Motor neuron (in vitro differentiated cells): ENCODE measurements at regions not wholly inside any gene's neighbourhood (a gene's known extent, or its start where the extent isn't known, plus 50 kb on each side); places are given as distances from the start of the nearest gene placed in this dataset.
A peak's percentile ranks its signal among the peaks of the same experiment; 100 is the strongest.

Experiments
- ATAC-seq, 8 experiments: fragments of 200-7000 bp; cut with Tn5 transposase; replicated peaks in 6 of 8; 2 replicates each; pipeline ENCODE4 v1.8.0; 2021; ENCODE audit warnings: mild to moderate bottlenecking in 8 of 8, moderate library complexity in 8 of 8
- H3K27ac ChIP-seq, 2 donors: fragments of 250-450 bp; sonication (Bioruptor Pico); 2 replicates each; pipeline ENCODE4 v1.9.0; 2021; ENCODE audit warnings: antibody characterized with exemption in 2 of 2, mild to moderate bottlenecking in 2 of 2, moderate library complexity in 1 of 2
- H3K4me1 ChIP-seq, 2 donors: fragments of 250-450 bp; sonication (Bioruptor Pico); replicated peaks in 1 of 2; 2 replicates each; pipeline ENCODE4 v1.6.1; 2021; ENCODE audit warnings: antibody characterized with exemption in 2 of 2, mild to moderate bottlenecking in 2 of 2, moderate library complexity in 1 of 2
- H3K4me3 ChIP-seq, 5 donors: fragments of 250-450 bp; sonication (Bioruptor Pico); 2 replicates each; pipeline ENCODE4 v1.9.0; 2021; ENCODE audit warnings: antibody characterized with exemption in 5 of 5, mild to moderate bottlenecking in 5 of 5, moderate library complexity in 4 of 5
- WGBS, 10 experiments: fragments of 450-650 bp; shearing (Covaris generic); methylation state at CpG; one replicate each; pipeline ENCODE4 v1.0.0; 2022; 5-methylcytosine and 5-hydroxymethylcytosine counted together
- in situ Hi-C, 9 experiments: fragments of 400-800 bp; cut with MboI; loops; one replicate each; pipeline ENCODE4 v1.15.0; 2021; ENCODE audit warnings: low sequenced_read_pairs in 9 of 9, low pct_unique_long_range_greater_than_20kb in 2 of 9; ENCODE audit not compliant: unreplicated experiment in 9 of 9

DNA sequence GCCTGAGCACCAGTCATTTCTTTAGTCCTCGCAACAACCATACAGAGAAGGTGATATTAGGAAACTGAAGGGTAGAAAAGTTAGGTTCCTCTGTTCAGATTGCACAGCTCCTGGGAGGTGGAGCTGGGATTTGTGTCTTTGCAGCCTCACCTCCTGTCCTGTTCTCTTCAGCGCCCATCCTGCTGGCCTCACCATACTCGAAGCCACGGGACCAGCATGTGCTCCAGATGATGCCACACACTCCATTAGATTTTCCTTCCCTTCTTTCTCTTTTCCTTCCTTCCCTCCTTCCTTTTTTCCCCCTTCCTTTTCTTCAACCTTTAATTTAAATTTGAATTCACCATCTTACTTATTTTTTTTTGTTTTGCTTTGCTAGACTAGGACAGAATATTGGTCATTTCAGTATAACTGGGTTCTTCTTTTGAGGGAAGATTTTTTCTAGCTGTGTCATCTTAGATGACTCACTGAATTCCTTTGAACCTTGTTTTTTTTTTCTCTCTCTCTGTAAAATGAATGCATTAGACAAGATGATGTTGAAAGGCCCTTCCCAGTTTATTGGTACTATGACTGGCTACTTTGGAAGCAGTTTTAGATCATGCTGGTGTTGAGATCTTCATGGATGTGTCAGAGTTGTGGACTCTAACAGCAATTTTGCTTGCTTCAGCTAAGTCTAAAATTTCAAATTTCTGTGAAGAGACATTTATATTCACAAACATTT lies 662.5 kb upstream of the TENM4 start:
- no peak overlapping the region for H3K4me3 ChIP-seq
- peak in 7 of 8 experiments; percentile 51 to 98 (median 73) for ATAC-seq
- WGBS, 10 experiments, result 63 to 100% (median 84%) methylated on average over 2 to 4 of the region's 4 CpGs; no CpG with 5 or more reads in 2 of the 10 experiments
- in situ Hi-C loops, result no loop called here
- H3K4me1 ChIP-seq, result peaks cover 0 to 3% of the 10 kb centered on the region in 2 donors
- H3K27ac ChIP-seq, result no peak overlapping the region

DNA sequence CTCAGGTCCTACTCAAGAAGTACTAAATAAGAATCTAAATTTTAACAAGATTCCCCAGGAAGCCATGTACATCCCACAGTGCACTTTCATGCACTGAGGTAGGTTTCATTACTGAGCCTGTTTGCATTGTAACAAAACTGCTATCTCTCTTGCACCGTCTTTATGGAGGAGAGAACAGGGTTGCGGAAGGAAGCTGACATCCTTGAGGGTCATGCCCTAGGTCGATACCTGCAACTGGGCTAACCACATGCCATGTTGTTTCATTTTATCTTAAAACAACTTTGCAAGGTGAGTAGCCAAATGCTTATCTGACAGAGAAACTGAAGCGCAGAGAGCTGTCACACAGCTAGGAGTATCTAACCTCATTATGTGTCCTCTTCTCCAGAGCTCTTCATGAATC lies 656.3 kb upstream of the TENM4 start:
- Histone ChIP-seq H3K4me3 (no peak overlapping the region), H3K27ac (no peak overlapping the region), H3K4me1 (no peaks in the 10 kb centered on the region)
- no peak for ATAC-seq
- WGBS, 10 experiments, result 33 to 100% (median 90%) methylated on average over 1 to 4 of the region's 4 CpGs; no CpG with 5 or more reads in 2 of the 10 experiments
- in situ Hi-C loops, result no loop called here

- in situ Hi-C loops, result no loop called here
- H3K4me1 ChIP-seq, result no peaks in the 10 kb centered on the region
- no peak overlapping the region for H3K27ac ChIP-seq
- 0 to 96% (median 40%) methylated on average over 1 to 3 of the region's 3 CpGs; no CpG with 5 or more reads in 3 of the 10 experiments for WGBS, 10 experiments
- no peak overlapping the region for H3K4me3 ChIP-seq
- ATAC-seq, result peak in 1 of 8 experiments; percentile 17
Measured at GRCh38 chr11:80096736-80097135, 655.9 kb upstream of the TENM4 start.

DNA sequence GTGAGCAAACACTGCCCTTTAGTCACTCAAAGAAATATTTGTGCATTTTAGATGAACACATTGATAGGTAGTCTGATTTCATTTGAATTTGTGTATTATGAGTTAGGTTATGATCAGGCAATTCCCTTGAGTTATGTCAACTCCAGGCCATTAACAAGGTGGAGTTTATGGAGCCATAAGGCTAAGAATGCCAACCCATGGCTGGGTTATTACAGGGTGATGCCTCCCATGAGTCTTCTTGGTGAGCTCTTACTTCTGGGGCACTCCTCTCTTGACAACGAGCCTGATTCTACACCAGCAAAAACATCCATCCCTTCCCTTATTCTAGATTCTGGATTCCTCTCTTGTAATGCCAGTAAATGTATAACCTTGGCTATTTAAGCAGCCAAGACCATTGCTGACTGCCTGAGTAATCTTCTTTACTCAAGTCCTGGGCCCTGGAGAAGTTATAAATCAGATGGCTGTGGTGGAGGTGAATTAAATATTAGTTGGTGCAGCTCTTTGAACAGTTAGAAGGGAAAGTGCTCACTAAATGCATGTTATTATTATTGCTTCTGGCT lies 645.7 kb upstream of the TENM4 start:
- no peak overlapping the region for H3K27ac ChIP-seq
- WGBS, 10 experiments, result 0 to 80% (median 20%) methylated on average over 1 of the region's 1 CpG; no CpG with 5 or more reads in 7 of the 10 experiments
- no peak overlapping the region for H3K4me3 ChIP-seq
- H3K4me1 ChIP-seq, result peaks cover 19 to 36% of the 10 kb centered on the region in 2 donors
- in situ Hi-C loops, result no loop called here
- peak in 2 of 8 experiments; percentile 21 to 22 for ATAC-seq

GRCh38 chr11:80085563-80085962 lies 644.7 kb upstream of the TENM4 start:
- 0 to 100% (median 66%) methylated on average over 1 to 2 of the region's 2 CpGs for WGBS, 10 experiments
- peaks cover 19 to 36% of the 10 kb centered on the region in 2 donors for H3K4me1 ChIP-seq
- no peak overlapping the region for H3K4me3 ChIP-seq
- in situ Hi-C loops, result no loop called here
- peak in 1 of 8 experiments; percentile 36 for ATAC-seq
- H3K27ac ChIP-seq, result no peak overlapping the region

DNA sequence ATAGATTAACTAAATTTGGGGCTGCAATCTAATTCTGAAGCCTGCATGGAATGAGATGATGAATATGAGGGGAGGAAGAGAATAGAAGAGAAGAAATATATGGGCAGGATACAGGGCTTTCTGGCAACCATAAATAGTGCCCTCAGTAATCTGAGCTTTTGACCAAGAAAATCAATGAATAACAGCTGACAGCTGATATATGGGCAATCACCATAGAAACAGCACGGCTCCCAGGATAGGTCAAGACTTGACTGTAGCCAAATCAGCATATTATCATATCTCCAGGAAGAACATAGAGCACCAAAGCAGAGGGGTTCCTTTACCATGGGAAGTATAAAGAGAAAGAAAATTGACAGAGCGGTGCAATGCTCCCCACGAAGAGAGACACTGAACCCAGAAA lies 643.8 kb upstream of the TENM4 start:
- Histone ChIP-seq H3K27ac (no peak overlapping the region), H3K4me3 (no peak overlapping the region), H3K4me1 (peaks cover 19 to 36% of the 10 kb centered on the region in 2 donors)
- 9 to 75% (median 62%) methylated on average over 2 to 3 of the region's 3 CpGs; no CpG with 5 or more reads in 1 of the 10 experiments for WGBS, 10 experiments
- in situ Hi-C loops, result no loop called here
- ATAC-seq, result peak in 7 of 8 experiments; percentile 60 to 94 (median 82)

GRCh38 chr11:80083531-80083951 lies 642.7 kb upstream of the TENM4 start:
- Histone ChIP-seq H3K4me3 (no peak overlapping the region), H3K4me1 (peaks cover 19 to 36% of the 10 kb centered on the region in 2 donors), H3K27ac (no peak overlapping the region)
- no peak for ATAC-seq
- in situ Hi-C loops, result no loop called here
- 0 to 100% (median 88%) methylated on average over 1 to 2 of the region's 2 CpGs; no CpG with 5 or more reads in 1 of the 10 experiments for WGBS, 10 experiments

GRCh38 chr11:80082406-80082805 lies 641.6 kb upstream of the TENM4 start:
- in situ Hi-C loops, result no loop called here
- H3K27ac ChIP-seq, result no peak overlapping the region
- 0 to 100% (median 69%) methylated on average over 1 of the region's 1 CpG; no CpG with 5 or more reads in 4 of the 10 experiments for WGBS, 10 experiments
- H3K4me3 ChIP-seq, result no peak overlapping the region
- no peak for ATAC-seq
- H3K4me1 ChIP-seq, result peaks cover 19 to 35% of the 10 kb centered on the region in 2 donors

GRCh38 chr11:80077113-80077512 lies 636.3 kb upstream of the TENM4 start:
- no peak overlapping the region for H3K27ac ChIP-seq
- ATAC-seq, result peak in 5 of 8 experiments; percentile 30 to 70 (median 53)
- no peak overlapping the region for H3K4me3 ChIP-seq
- in situ Hi-C loops, result no loop called here
- H3K4me1 ChIP-seq, result peaks cover 0 to 11% of the 10 kb centered on the region in 2 donors
- 0 to 89% (median 63%) methylated on average over 1 to 4 of the region's 4 CpGs for WGBS, 10 experiments

GRCh38 chr11:80074837-80075236 lies 634.0 kb upstream of the TENM4 start:
- peaks cover 0 to 11% of the 10 kb centered on the region in 2 donors for H3K4me1 ChIP-seq
- no peak overlapping the region for H3K4me3 ChIP-seq
- 28 to 84% (median 55%) methylated on average over 3 to 4 of the region's 4 CpGs; no CpG with 5 or more reads in 2 of the 10 experiments for WGBS, 10 experiments
- H3K27ac ChIP-seq, result no peak overlapping the region
- ATAC-seq, result peak in 2 of 8 experiments; percentile 19 to 44
- in situ Hi-C loops, result no loop called here

- no peak for ATAC-seq
- H3K4me1 ChIP-seq, result no peaks in the 10 kb centered on the region
- in situ Hi-C loops, result no loop called here
- no peak overlapping the region for H3K4me3 ChIP-seq
- no peak overlapping the region for H3K27ac ChIP-seq
Measured at GRCh38 chr11:80066291-80066690, 625.5 kb upstream of the TENM4 start.

DNA sequence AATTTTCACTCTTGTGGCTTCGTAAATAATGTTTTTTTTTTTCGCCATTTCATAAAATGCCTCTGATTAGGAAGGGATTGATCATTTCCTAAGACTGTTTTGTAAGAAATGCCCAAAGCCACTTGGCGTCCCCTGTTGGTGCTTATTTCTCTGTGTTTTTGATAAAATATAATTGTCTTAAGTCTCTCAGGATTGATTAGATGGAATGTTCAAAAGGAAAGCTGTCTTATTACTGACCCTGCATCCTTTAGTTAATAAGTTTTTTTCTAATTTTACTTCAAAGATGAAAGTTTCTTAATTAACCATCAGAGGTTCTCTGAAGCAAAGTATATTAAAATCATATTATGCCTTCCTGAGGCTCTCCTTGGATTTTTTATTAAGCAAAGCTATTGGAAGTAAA lies 624.3 kb upstream of the TENM4 start:
- in situ Hi-C loops, result no loop called here
- Histone ChIP-seq H3K27ac (no peak overlapping the region), H3K4me3 (no peak overlapping the region), H3K4me1 (no peaks in the 10 kb centered on the region)
- 0 to 100% (median 92%) methylated on average over 1 to 3 of the region's 3 CpGs for WGBS, 10 experiments
- ATAC-seq, result no peak

GRCh38 chr11:80061056-80061455 lies 620.2 kb upstream of the TENM4 start:
- 27 to 100% (median 60%) methylated on average over 1 to 2 of the region's 3 CpGs; no CpG with 5 or more reads in 5 of the 10 experiments for WGBS, 10 experiments
- Histone ChIP-seq H3K4me3 (no peak overlapping the region), H3K4me1 (no peaks in the 10 kb centered on the region), H3K27ac (no peak overlapping the region)
- ATAC-seq, result no peak
- in situ Hi-C loops, result no loop called here
